ENCODE measurements at regions not wholly inside any gene's neighbourhood (a gene's known extent, or its start where the extent isn't known, plus 50 kb on each side); places are given as distances from the start of the nearest gene placed in this dataset.

DNA sequence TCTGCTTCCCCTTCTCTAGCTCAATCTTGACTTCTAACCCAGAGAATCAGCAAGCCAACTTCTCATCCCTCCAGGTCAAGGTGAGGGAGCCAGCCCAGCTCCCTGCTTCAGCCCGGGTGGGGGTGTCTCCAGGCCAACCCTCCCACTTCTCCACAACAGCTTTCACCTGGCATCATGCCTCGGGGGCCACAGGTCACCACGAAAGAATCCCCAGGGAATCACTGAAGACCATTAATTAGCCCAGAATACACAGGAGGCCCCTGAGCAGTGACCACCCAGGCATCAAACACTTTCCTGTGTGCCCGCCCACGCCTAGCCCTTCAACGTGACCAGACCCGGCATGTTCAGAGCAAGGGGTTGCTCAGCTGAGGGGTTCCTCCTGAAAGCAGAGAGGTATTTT lies 646.7 kb downstream of the BCOR start:
- DNase-seq: no peak

DNA sequence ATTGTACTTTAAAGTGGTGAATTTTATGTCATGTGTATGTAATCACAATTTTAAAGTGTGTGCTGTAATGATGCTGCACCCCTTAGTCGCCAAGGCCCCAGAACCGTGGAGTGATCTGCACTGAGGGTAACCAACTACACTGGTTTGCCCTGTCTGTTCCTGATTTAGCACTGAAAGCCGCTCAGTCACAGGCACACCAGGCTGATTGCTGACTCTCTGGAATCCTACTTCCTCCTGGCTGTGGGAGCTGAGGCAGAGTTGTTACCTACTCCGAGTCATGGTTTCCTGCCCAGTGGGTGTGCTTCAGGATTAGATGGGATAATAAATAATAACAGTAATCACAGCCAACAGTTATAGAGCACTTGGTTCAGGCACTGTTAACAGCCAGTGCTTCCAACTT lies 645.4 kb downstream of the BCOR start:
- no peak for DNase-seq

DNA sequence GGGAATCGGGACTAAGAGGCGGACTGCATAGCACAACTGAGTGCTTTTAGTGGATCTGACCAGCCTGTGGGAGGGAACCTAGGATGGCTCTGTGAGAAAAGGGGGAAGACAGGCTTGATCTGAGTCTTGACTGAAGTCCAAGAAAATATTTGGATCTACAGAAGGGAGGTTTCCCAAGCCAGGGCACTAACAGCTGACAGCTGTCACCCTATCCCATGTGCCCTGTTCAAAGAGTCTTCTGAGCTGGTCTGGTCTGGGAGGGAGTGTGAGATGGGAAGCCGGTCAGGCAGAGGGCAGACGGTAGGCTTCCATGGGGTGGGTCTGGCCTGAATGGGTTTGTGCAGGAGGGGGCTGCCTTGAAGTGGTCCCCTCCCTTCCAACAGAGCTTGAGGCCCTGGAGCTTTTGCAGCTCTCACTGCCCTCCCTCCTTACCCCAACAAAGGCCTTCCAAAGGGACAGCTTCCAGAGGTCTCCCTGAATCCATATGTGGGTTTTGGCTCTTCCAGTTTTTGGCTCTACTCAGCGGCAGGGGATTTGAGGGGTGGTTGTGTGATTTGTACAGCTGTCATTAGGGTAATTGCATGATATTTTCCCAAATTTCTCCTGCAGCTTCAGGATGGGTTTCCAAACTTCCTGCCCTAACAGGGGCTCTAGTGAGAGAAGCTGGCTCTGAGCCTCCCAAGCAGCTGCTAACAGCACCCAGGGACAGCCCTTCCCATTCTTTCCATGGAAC lies 643.7 kb downstream of the BCOR start:
- DNase-seq: no peak

DNA sequence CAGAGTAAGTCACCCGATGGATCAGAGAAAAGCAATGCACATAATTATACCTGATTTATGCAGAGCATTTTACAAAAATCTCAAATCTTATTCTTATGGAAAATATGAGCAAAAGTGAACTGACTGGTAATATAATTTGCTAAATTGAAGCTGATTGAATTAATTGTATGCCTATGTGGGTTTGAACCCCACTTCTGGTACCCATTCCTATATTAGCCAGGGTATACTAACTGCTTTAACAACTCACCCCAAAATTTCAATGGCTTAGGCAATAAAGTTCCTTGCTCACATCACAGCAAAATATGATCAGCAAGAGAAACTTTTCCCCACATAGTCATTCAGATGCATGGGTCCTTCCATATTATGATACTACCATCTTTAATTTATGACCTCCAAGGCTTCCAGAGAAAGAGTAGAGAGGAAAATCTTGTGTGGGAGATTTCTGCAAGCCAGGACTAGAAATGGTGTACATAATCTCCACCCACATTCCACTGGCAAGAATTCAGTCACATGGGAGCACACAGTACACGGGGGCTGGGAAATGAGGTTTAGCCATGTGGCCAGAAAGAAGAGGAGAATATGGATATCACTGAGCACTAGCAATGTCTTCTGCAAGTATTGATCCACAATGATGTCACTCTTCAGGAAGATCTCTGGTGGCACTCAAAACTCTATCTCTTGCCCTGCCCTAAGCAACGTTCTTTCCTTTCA lies 640.7 kb downstream of the BCOR start:
- DNase-seq: no peak

DNA sequence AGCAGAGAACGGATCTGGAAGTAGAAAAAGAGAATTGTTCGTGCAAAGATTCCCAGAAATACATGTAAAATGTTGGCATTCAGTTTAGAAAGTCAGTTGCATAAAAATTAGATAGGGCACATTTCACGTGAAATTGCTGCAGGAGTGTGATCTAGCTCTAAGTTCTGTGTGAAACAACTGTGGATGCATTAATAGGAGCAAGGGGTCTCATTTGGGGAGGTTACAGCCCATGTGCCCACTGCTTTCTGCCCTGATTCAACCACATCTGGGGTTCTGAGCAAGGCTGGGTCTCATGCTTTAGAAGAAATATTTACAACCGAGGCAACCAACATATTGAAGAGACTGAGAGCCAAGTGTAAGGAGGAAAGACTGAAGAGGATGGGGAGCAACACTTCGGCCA lies 639.0 kb downstream of the BCOR start:
- no peak for DNase-seq

DNA sequence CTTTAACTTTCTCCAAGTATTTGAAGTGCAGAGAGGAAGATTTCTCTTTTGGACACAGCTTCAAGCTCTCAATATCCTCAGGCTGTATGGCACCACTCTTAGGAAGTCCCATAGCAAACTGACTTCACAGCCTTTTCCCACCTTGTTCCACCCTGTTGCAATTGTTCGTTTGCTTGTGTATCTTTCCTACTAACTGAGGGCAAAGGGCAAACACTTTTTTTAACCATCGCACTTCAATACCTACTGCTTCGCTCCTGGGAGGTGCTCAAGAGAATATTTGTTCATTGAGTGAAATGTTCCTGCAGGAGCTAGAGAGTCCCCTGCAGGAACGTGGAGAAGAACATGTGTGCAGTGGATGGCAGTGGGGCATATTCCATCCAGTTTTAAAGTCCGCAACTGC lies 638.6 kb downstream of the BCOR start:
- no peak for DNase-seq

DNA sequence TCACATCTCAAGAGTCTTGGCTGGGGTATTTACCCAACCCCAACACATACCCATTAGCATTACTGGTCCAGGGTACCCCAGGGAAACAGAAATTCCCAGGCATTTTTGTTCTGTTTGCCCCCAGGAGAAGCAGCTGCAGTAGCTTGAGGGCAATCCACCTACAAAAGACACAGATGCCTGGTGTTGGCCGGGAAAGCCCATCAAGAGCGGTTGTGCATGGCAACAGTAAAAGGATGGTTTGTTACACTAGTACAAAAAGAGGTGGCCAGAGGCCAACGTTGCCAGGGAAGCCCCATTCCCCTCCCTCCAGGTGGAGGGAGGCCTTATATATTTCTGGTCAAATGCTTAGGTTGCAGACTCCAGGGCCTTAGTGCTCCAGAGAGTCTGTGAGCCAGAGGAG lies 637.8 kb downstream of the BCOR start:
- DNase-seq: no peak

DNA sequence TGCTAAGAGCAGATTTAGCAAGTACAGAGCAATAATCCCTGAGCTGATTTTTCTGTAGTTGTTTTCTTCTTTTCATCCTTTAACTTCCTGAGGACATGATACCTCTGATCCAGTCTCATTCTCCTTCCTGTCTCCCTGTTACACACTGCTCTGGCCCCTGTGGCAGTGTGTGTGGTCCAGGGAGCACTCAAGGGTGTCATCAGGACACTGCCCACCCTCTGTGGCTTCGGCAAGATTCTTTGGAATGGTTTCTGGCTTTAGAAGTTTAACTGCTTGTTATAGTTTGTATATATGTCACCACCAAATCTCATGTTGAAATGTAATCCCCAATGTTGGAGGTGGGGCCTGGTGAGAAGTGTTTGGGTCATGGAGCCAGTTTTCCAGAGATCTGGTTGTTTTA lies 637.3 kb downstream of the BCOR start:
- DNase-seq: no peak

DNA sequence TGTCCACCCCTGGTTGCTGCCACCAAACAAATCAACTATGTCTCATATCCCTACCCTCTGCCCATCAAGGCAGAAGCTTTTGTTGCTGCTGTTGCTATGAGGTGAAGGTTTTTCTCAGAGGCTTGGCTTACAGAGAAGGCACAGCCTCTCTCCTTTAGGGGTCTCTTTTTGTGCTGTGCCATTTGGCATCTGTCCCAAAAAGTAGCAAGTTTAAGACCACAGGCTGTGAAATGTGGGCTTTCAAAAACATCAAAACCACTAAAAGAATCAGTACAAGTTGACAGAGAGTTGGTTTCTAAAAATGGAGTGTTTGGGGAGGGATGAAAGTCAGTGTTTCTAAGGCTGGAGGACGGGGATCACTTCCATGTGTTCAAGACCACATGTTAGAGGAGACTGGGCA lies 634.9 kb downstream of the BCOR start:
- DNase-seq: no peak

DNA sequence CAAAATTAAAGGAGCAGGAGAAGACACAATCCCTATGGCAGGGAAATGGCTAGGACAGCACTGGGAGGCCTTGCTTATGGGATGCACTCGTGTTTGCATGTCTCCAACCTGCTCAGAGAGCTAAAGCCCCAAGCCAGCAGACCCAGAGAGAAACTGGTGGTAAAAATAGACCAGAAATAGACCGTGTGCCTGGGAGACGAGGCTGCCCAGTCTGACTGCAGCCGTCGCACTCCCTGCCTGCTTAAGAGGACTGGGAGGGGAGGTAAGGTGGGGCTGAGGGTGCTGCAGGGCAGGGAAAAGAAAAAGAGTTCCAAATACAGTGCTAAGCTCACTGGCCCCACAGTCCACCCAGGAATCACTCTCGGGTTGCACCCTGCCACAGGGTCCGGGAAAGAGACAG lies 633.5 kb downstream of the BCOR start:
- DNase-seq: no peak

DNA sequence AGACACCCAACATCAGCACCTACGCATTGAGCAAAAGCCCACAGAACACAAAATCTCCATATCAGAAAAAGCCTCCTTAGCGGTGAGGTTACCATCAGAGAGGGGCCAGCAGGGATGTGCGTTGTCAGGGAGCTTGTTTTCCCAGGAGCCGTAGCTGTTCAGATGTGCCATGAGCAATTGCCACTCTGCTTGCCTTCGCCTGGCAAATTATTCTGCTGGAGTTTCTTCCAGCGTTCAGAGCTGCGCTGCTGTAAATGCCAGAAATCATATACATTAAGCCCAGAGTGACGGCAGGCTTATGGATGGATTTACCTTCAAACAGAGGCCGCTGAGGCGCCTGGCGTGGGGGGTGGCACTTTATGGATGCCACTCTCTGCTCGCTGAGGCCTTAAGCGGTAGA lies 632.3 kb downstream of the BCOR start:
- no peak for DNase-seq

DNA sequence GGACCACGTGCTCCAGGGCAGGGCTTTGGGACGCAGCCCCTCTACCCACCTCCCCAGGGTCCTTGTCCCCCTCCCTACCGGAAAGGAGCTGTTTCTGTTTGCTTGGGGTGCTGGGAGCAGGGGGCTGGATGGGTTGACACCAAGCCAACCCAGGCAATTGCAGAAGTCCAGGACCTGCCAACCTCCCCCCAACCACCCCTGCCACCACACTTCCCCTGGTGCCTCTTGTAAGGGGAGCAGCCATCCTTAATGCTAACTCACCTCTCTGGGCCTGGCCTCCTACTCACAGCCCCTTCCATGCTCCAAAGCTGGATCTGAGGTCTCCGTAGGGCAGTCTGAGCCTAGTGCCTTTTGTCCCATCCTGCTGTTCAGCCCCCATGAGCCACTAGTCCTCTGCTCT lies 631.9 kb downstream of the BCOR start:
- DNase-seq: no peak

DNA sequence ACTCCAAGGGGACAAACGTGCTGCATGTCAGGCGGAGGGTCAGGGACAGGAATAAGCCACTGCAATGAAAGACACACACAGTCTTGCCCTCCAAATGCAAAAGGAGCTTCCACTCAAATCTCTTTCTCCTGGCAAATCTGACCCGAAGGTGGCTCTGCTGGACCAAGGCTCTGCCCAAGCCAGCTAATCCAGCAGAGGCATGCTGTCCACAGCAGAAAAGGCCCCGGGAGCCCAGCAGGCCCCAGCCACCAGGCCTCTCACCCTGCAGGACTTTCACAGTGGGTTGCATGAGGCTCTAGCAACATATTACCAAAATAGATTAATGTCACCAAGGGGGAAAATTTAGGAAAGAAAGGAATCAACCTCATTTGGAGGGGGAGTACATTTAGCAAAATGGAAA lies 628.6 kb downstream of the BCOR start:
- DNase-seq: no peak

DNA sequence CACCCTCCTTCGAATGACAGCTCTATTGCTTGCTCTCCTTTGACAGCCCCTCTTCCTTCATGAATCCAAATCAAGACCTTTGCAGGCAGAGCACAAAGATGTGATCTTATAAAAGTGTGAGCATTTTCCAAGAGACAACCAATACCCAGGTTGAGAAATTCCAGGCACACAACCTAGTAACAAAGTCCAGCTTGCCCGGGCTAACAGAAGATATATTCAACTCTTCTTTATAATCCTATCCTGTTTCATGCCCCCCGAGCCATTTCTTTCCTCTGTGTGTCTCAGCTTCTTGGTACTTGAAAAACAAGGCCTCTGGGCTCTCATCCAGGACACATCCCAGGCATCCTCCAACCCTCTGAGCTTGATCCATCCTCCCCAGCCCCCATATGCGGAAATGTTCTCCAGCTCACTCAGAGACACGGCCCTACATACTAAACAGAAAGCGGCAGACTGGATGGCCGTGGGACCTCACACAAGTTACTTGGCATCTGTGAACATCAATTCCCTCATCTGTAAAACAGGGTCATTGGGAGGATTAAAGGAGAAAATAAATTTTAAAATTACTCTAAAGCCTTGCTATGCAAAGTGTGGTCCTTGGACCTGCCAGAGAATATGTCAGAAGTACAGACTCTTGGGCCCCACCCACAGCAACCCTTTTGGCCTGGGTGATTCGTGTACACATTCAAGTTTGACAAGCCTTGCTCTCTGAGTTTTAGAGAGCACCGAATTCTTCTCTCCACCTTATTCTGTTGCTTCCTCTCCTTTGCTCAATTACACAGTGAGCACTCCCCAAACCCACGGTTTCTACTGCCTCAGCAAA lies 627.0 kb downstream of the BCOR start:
- no peak for DNase-seq

DNA sequence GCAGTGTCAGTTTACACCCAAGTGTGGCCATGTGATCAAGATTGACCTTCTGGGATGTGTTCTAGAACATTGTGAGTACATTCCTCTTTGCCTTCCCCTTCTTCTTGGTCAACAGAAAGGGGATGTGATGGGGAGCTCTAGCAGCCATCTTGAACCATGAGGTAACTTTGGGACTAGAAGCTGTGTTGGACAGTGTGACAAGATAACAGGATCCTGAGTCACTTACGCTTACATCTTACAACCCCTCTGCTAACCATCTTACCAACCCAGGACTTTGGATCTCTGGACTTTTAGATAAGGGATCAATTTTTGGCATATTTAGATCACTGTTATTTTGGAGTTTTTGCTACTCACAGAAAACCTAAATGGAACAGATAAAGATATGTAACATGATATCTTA lies 625.6 kb downstream of the BCOR start:
- DNase-seq: no peak

DNA sequence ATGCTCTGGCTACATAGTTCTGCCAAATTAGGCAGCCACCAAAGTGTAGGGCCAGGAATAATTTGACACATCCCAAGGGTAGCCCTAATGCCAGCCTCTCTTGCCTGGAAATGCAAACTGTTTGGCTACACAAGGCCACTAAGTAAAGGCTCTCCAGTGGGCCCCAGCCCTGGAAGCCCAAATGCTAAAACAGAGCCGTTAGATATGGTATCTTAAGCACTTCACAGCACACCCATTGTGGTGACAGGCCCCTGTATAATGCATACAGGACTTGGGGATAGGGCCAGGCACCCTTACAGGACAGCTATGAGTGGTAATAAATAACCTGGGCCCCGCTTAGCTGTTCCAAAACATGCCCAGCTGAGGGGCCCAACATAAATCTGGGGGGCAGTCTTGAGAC lies 623.9 kb downstream of the BCOR start:
- no peak for DNase-seq

DNA sequence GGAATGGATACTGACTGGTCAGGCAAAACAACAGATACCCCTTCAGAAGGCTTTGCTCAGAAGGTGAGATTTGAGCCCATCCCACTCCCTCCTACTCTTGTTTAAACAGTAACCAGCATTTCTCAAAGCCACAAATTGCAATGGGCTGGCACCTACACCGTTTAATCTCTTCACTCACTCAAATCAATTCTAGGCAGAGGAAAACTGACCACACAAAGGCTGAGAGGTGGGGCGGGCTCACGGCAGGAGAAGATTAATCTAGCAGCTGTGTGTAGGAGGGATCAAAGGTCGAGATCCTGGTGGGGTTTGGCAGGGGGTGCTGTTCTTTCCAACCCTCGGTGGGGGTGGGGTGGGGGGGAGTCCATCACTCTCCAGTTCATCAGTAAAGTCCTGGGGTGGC lies 622.4 kb downstream of the BCOR start:
- no peak for DNase-seq

DNA sequence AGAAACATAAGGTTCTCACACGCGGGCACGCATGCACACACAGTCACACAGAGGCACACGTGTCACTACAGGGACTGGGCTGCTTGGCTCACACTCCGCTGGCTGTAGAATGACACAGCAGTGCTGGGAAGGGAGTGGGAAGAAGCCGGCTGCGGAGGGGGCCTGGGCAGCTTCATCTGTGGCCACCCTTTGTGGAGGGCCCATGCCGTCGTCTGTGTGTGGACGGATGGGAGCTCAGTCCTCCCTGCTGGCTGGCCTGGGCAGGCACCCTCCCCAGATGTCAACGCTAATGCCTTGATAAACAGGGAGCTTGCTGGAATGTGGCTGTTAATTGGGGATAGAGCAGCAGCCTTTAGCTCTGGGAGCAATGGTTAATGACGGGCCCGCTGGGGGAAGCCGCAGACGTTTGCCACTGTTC lies 621.1 kb downstream of the BCOR start:
- DNase-seq: no peak

DNA sequence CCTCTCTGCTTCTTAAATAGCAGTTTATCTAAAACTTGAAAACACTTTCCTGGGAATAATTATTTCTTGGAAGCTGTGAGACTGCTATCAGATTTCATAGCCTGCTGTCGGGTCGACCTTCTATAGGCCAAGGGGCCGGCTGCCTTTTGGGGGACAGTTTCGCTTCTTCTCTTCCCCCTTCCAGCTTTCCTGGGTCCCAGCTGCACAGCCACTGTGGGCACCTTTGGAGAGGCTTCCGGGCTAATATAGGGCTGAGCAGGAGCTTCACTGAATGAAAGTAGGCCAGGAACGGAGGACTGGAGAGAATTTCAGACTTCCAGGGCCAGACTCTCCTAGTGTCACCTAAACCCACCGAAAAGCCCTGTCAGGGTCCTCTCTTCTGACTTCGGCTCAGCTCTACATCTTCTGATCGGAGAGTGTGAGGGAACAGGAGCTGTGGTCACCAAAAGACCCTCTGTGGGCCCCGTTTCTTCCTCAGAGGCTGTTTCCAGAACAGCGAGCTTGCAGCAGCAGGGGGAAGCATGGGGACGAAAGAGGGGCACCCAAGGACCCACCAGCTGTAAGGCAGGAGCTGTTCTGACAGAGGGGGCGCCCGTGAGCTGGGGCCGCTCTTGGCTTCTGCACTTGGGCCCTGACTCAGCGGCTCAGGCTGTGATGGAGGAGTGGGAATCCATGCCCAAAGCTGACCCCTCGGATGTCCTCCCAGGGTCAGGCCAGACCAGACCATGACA lies 620.6 kb downstream of the BCOR start:
- DNase-seq: no peak

DNA sequence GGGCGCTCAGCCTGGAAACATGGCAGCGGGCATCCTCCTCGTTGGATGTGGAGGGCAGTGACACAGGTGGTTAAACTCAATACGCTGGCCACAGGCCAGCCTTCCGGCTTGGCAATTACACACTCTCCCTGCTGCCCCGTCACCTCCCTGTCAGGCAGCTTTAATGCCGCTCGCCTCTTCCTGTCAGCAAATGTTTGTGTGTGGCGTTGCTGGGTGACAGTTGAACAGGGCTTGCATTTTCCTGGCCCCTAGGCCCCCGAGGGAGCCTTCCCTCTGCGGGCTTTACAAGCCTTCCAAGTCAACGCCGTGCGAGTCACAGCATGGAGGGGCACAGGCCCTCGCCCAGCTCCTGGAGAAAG lies 620.0 kb downstream of the BCOR start:
- no peak for DNase-seq

DNA sequence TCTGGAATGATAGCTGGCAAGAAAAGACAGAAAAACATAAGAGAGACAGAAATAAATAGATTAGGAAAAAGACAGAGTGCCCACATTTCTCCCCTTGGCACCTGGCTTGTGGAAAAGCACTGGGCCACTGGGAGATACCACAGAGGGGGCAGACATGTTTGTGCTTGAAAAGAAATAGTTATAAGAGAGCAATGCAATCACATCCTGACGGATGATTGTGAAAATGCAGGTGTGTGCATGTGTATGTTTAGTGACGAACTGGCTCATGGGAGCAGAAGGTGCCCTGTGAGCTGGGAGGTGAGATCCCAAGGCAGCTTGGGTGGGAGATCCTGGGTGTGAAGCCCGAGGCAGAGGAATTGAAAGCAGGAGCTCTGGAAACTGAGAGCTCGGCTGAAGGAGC lies 617.9 kb downstream of the BCOR start:
- no peak for DNase-seq

DNA sequence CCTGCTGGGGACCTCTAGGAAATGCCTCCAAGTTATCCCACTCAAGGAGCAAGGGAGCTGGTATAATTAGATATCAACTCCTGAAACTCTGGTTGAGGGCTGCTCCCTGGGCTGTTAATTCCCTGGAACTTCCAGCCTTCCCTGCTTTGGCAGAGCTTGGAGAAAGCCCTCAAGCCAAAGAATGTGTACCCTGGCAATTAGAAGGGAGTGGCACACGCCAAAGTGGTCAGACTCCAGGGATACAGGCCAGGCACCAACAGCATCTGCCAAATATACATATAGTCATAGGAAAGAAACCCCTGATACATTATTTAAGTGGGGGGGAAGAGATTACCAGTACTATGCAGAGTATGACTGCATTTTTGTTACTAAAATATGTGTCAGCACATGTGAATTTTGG lies 616.8 kb downstream of the BCOR start:
- no peak for DNase-seq

DNA sequence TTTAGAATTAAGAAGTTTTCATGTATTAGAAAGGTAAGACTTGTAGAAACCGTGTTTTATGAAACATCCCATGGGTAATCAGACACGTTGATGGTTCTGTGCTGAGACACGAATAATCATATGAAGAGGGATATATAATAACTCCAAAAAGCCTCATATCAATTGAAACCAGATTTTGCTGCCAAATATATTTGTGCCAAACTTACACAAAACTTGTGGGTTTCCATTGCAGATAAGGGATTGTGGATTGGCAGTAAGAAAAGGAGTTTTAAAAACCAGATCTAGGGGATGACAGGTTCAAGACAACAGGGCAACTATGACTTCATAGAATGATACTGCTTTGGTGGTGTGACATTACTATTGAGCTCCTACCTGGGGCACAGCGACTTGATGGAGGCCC lies 616.1 kb downstream of the BCOR start:
- no peak for DNase-seq

Data from DMS79 (cell line).